ENCODE measurements at regions not wholly inside any gene's neighbourhood (a gene's known extent, or its start where the extent isn't known, plus 50 kb on each side); places are given as distances from the start of the nearest gene placed in this dataset.
"Not testable (repeated sequence)": the region's sequence is repeated elsewhere in the genome, so short reads cannot be mapped to it uniquely, and the experiment has no call there.

DNA sequence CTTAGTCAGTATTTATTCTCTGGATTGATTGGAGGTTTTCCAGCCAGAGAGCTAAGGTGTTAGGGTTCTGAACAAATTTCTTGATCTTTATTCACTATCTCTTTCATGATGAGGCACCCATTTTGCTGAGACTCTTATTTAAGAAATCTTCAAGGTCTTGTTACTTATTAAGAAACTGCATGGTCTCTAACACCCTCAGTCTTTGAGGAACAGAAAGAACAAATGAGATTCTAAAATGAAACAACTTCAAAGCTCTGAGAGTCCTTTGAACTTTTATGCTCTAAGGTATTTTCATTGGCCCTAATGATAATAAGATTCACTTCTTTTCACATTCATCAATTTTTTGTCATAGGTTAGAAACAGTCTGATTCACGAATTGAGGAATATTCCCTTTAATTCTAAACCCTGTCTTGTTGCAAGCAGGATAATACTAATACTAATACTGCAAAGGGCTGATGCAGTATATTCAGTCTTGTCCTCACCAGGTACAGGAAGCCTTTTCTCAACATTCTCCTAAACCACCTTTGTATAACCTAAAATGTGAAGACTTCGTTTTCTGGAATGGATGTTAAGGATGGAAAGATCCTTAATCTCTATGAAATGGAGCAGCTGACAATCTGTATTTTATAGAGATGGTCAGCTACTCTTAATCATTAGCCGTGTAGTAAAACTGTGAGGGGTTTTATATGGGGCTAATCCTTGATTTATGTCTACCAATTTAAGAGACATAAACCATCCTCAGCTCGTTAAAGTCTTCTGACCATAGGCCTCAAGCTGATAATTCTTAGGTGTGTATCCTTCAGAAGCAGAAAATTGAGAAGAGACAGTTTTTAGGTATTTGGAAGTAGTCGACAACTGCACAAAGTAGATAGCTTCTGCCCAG is 198.3 kb downstream of the OTOL1 start:
- no peak for DNase-seq

DNA sequence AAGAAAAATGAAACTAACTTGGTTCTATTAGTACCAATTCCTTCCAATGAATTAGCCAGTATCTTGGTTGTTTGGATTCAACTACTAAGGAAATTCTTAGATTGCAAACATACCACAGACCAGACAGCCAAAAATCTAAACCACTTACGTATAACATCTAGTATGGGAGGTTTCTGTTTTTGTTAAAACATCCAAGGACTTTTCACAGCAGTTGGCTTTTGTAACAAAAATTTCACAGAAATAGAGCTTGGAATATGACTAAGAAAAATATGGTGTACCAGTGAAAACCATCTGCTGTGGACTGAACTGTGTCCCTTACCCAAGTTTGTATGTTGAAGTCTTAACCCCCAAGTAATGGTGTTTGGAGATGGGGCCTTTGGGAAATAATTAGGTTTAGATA is 199.2 kb downstream of the OTOL1 start:
- DNase-seq: no peak

DNA sequence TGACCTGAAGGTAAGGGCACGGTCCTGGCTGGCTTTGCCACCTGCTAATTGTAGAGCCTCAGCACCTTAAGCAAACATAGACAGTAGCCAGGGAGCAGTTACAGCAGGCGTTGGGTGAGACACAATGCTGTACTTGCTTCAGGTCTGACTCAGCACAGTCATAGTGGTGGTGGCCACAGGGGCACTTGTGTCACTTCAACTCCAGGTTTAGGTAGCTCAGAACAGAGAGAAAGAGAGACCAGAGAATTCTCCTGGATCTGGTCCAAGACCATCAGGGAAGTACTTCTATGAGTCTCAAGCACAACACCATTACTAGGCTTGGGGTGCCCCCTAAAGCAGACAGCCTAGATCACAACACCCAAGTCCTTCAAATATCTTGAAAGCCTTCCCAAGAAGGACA is 204.4 kb downstream of the OTOL1 start:
- DNase-seq: no peak

DNA sequence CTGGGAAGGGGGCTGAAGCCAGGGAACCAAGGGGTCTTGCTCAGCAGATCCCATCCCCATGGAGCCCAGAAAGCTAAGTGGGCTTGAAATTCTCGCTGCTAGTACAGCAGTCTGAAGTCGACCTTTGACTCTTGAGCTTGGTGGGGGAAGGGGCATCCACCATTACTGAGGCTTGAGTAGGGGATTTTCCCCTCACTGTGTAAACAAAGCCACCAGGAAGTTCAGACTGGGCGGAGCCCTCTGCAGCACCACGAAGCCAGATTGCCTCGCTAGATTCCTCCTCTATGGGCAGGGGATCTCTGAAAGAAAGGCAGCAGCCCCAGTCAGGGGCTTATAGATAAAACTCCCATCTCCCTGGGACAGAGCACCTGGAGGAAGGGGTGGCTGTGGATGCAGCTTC is 210.6 kb downstream of the OTOL1 start:
- not testable (repeated sequence) for DNase-seq

DNA sequence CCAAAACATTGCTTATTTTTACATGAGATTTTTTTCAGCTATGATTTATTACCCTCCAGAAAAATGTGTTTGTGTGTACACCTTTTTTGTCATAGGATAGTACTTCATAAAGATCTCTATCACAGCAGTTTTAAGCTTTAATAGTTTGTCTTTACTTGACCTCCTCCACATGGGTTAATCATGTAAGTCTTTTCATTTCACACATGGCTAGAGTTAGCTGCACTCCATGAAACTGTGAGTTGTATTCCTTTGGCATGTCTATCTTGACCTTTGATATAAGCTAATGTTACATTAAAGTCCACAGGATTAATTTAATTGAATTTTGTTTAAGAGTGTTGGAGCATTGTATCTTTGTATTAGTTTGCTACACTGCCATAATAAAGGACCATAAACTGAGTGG is 217.1 kb downstream of the OTOL1 start:
- DNase-seq: no peak

DNA sequence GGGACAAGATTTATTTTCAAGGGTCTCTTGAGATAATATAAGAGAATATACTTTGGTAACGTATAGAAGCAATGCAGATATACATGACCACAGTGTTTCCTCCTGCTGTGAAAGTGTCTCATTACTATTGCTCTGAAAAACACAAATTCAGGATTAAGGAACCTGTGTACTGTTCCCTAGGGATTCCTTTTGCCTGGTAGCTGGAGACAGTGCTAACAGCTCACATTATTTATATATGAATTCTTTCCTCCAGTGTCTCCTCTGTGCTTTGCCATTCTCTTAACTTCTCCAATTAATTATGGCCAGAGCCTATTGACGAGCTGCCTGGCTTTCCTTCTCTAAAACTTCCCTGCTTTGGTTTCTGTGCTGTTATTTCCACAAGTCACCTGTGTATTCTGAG is 235.4 kb downstream of the OTOL1 start:
- peak; percentile 2 for DNase-seq

DNA sequence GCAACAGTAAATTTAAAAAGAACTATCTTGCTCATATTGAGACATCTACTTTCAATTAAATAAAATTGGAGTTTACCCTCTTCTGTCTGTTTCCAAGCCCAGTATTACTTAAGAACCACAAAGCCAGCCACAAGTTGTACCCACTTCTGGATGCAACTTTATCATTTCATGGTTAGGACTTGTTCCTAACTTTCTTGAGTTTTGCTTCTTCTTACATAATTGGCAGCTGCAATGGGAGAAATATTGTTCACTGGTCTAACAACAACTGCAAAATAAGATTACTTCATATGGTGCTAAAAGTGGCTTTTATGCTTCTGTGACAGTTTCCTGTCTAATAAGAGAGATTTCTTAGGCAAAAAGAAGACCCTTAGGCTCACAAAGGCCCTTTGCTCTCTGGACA is 240.6 kb downstream of the OTOL1 start:
- DNase-seq: no peak

DNA sequence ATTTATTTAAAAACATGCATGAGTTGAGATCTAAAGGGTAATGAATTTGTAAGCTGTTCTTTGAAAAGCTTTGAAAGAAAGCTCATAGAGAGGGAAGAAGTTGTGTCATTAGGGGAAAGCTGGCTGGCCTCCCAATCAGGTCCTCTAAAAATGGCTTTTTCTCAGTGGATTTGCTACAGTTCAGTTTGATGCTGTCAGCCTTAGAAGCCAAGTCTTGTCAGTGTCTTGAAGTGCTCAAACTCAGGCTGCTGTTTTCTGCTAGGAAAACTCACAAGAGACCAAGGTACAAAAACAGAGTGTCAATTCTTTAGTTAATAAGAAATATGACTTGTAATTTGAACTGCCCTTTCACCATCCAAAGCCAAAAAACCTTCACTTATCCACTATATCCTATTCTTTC is 243.8 kb downstream of the OTOL1 start:
- no peak for DNase-seq

DNA sequence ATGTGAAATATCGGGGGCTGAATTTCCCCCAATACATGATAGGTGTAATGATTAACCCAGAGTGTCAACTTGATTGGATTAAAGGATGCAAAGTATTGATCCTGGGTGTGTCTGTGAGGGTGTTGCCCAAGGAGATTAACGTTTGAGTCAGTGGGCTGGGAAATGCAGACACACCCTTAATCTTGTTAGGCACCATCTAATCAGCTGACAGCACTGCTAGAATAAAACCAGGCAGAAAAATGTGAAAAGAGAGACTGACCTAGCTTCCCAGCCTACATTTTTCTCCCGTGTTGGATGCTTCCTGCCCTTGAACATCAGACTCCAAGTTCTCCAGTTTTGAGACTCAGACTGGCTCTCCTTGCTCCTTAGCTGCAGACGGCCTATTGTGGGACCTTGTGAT is 247.8 kb downstream of the OTOL1 start:
- DNase-seq: peak; percentile 1

DNA sequence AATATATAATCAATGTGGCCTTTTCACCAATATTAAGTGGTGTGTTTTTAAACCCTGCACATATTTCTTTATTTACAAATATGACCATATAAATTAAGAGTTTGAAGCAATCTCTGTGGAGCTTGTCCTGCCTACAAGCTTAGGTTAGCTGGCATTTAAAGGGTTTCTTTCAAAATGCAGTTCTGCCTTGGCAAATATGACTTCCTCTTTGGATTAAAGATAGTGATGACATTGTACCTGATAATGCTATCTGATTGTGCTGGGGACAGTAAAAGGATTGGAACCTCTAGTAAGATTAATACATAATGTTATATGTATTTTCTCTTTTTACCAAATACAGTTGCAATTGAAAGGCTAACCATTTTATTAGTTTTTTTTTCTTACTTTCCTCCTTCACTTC is 249.1 kb downstream of the OTOL1 start:
- no peak for DNase-seq

DNA sequence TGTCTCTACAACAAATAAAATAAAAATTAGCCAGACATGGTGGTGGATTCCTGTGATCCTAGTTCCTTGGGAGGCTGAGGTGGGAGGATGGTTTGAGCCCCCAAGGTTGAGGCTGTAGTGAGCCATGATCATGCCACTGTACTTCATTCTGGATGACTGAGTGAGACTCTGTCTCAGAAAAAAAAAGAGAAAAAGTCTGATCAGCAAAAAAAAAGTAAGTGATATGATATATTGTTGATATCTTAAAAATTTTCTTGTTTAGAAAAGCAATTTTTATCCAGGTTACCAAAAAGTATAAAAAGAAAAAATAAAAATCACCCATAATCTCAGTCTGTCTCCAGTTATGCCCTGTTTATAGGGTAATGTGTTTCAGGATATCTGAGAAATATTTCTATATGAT is 251.4 kb downstream of the OTOL1 start:
- no peak for DNase-seq

DNA sequence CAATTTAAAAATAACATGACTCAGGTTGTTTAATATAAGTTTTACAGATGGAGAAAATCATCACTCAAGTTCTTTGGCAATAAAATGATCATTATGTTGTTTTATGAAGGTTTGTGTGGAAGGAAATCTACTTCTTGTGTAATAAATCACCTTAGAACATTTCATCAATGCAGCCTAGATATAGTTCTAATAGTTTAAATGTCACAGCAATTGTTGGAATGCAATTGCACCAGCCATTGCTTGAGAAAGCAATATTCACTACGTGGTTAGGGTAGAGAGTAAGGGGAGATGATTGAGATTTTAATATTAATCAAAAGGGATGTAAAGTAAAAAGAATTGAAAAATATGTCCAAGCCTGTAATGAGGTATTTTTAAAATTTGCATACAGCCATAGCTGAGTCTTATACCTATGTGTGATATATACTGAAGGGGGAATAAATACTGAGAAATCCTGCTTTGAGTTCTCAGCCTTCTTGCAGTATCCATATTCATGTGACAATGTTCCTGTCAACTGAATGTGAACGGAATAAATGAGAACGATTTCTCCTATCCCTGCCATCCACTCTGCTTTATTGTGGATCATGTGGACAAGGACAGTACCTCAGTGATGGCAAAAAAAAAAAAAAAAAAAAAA is 257.9 kb downstream of the OTOL1 start:
- DNase-seq: no peak

DNA sequence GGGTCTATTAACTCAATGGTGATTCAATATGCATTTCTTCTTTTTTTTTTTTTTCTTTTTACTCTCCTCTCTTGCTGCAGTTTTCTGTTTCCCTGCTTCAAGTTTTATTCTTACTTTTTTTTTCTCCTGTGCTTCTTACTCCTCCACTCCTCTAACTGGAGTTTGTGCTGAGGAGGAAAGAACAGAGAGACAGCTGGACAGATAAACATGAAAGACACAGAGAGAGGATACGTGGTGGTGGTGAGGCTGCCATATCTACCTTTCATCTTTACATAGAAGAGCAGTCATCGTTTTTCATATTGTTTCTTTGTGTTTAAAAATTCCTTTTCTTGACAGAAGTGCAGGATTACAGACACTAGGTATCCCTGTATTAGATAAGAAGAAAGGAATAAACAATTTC is 262.8 kb downstream of the OTOL1 start:
- no peak for DNase-seq

DNA sequence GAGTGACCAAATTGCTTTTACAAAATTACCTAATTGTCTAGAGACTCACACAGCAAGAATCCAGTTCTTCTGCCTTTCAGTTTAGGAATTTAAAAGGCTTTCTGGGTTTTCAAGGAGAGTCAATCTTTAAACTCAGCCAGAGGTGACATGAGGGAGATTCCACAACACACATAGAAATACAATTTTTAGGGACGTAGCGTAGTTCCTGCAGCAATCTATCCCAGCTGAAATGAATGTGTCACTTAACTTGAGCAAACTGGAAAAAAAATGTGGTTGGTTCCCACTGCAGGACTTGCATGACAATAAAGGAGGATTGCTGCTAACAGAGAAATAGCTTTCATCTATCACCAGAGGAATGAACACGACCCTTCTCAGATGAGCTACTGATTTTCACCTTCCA is 269.7 kb downstream of the OTOL1 start:
- no peak for DNase-seq

DNA sequence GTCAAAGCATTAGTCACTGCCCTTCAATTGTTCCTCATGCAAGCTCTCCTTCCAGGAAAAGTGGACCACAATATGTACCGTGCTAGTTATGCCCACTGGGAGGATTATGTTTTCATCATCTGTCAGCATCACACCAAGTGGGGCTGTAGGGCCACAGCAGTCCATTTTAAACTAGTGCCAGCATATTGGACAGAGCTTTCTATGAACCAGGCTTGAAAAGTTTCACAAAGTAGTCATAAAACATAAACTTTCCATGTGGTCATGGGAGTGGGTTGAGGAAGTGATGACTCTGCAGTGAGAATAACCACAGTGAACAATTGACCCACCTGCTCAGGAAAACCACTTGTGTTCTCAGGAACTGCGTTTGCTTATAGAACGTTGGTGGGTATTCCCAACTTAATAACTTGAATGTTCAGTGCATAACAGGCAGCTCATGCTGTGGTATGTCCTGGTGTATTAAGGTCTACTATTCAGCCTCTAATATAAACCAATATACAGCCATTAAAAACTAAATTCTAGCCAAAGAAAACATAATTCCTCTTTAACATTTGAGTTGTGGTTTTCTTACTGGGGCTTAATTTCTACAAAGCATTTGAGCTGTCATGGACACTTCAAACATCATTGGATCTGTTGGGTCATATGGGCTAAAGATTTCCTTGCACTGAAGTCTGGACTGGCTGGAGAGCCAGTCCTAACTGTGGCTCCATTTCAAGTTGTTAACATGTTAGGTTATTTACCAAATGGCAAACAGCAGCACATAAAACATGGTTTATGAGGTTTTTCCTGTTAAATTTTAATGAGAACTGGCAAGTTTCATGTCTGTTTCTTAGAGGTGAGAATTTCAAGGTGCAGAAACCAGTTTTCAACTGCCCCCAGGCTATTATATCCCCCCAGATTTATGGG is 274.1 kb downstream of the OTOL1 start:
- DNase-seq: no peak

DNA sequence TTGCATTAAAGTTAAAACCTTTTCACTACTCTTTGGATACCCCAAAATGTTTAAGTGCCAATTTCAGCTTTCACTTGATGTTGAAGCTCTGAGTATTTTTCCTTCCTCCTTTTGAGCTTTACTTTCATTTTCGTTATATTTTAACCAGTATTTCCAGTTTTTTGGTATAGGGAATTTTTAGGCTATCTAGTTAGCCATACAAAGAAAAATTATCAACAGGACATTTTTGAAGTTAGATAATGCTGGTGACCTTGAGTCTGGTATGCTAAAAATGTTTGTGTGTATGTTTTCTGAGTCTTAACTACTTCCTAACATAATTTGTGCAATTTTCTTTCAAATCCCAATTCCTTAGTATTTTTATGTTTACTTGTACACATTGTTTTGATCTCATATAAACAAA is 284.8 kb downstream of the OTOL1 start:
- no peak for DNase-seq

DNA sequence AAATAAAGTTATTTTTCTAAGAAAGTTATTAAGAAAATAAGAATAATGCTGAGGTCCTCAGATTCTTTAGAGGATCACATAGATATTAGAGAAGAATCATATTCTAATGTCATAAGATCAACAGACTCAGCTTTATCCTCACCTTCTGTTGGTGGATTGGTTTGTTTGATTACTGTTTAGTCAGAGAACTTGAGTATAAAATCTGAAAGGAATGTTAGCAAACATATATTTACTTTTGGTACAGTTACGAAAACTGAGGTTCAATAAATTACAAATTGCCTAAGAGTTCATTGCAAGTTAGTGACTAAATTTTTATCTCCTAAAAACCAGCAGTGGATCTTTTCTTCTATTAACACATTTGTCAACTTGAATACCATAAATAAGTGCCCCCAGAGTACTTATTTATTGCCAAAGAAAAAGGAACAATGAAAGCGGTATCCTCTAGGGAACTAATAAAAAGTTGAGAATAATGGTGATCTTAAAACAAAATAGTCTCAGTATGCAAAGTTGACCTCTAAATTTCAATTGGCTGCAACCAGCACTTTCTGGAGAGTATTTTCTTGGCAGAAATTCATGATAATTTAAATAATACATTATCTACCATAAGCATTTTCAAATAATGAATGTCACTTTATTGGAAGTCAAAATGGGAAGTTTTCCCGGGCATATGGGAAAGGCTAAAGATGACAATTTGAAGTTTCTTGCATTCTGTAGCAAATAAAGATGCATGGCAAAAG is 296.8 kb downstream of the OTOL1 start:
- DNase-seq: no peak

DNA sequence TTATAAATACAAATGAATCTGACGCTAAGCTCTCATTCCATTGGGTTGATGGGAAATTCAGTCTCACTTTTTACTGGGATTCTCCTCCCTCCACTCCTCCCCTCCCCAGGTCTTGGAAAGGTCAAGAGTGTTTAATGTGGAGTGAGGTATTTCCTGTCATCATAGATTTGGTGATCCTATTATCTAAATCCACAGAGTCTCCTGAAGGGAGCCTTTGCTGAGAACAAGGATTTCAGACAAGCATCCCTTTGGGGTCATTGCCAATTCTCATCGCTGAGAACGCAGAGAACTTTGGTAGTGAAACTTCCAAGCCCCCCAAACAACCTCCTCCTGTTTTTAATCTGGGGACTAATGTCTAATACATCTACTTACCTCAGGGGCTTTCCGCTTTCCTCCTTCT is 297.9 kb downstream of the OTOL1 start:
- no peak for DNase-seq

DNA sequence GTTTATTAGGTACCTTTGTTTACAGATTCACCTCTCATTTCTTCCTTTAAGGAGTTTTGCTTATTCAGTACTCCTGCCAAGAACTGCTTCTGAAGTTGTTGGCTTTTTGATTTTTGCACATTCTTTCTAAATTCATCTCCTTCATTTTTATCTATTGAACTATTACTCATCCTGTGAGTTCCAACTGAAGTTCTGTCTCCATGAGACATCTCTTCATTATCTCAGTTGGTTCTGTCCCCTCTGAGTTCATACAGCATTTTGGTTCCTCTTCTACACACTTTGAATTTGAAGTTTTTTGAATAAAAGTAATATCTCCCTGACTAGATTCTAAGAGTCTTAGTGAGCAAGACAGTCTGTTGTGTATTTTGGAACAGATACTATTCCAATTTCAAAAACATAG is 299.7 kb downstream of the OTOL1 start:
- no peak for DNase-seq

DNA sequence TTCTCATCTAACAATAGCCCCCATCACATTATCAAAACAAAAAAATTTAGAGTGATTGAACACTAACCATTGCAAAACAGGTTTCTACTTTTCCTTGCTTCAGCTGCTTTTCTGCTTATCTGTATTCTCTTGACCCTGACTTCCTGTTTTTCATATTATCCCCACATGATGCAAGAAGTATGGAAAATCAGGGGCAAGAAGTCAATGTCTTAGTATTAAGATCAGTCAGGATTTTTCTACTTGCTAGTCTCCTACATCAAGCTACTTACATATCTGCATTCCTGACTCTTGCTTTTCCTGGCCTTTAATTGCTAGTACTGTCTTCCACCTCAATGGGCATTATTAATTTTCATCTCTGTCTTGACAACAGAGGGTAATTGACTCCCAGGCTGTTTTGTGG is 300.2 kb downstream of the OTOL1 start:
- DNase-seq: no peak

DNA sequence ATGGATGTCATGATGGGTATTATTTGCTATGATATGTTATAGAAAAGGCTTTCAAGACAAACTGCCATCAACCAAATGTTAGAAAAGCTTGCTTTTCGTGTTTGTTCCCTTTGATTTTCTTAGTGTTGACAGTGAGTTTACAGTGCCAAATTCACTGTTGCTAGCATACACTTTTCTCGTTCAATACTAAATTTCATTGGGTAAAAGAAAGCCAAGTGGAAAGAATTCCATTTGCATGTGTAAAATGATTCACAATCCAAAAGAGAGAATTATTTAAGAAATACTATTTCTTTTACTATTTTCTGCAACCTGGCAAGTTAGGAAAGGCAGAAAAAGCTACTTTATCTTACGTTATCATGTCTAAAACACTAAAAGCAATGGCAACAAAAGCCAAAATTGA is 301.4 kb downstream of the OTOL1 start:
- no peak for DNase-seq

DNA sequence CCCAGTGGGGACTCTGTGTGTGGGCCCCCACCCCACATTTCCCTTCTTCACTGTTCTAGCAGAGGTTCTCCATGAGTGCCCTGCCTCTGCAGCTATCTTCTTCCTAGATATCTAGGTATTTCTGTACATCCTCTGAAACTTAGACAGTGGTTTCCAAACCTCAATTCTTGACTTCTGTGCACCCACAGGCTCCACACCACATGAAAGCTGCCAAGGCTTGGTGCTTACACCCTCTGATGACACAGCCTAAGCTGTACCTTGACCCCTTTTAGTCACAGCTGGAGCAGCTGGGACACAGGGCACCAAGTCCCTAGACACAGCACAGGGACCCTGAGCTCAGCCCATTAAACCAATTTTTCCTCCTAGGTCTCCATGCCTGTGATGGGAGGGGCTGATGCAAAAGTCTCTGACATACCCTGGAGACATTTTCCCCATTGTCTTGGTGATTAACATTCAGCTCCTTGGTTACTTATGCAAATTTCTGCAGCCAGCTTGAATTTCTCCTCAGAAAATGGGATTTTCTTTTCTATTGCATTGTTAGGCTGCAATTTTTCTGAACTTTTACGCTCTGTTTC is 304.5 kb downstream of the OTOL1 start:
- DNase-seq: no peak

DNA sequence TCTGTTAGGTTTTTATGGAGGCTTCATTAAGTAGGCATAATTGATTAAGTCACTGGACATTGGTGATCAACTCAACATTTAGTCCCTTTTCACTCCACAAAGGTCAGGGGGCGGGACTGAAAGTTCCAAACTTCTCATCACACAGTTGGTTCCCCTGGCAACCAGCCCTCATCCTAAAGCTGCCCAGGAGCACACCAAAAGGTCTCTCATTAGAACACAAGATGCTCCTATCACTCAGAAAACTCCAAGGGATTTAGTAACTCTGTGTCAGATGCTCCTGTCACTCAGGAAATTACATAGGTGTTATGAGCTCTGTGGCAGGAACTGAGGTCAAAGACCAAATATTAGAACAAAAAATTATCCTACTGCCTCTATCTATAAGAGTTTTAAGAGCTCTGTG is 321.5 kb downstream of the OTOL1 start:
- no peak for DNase-seq

Data from retina (tissue), 1 donor.